Uterus (tissue), 2 donors: ENCODE measurements at regions not wholly inside any gene's neighbourhood (a gene's known extent, or its start where the extent isn't known, plus 50 kb on each side); places are given as distances from the start of the nearest gene placed in this dataset.

Experiments used
- POLR2A ChIP-seq, 2 donors: fragments of 450-650 bp; IDR thresholded peaks; one replicate each; pipeline ENCODE4 v1.6.1; 2016; ENCODE audit warnings: antibody characterized with exemption in 2 of 2, mild to moderate bottlenecking in 1 of 2, moderate library complexity in 1 of 2
- TF ChIP-seq, protein P1 (sequence below), 4 experiments: fragments of 200-600 bp in 2 of 4; fragments of 450-650 bp in 2 of 4; sonication (generic) in 2 of 4; IDR thresholded peaks; one replicate each; pipeline ENCODE4 v1.5.1; 2016 to 2019; ENCODE audit warnings: antibody characterized with exemption in 4 of 4, mild to moderate bottlenecking in 2 of 4, moderate library complexity in 1 of 4

DNA sequence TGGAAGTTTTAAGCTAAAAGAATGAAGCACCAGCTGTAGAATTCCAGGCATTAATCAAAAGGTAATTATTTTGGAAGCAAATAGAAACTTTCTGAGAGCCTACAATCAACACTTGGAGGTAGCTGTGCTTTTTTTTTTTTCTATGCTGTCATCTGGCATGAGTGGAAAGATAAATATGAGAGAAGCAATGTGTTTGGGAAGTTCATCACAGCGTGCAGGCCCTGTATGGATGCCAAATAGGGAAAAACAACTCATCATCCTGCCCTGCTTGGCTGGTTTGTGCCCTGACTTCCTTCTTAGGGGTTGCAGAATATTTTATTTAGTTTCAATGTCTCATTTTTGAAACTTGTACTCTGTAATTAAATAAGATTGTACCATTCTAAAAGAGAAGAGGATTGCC is 437.4 kb downstream of the PIK3C3 start:
- TF ChIP-seq, protein P1, sequence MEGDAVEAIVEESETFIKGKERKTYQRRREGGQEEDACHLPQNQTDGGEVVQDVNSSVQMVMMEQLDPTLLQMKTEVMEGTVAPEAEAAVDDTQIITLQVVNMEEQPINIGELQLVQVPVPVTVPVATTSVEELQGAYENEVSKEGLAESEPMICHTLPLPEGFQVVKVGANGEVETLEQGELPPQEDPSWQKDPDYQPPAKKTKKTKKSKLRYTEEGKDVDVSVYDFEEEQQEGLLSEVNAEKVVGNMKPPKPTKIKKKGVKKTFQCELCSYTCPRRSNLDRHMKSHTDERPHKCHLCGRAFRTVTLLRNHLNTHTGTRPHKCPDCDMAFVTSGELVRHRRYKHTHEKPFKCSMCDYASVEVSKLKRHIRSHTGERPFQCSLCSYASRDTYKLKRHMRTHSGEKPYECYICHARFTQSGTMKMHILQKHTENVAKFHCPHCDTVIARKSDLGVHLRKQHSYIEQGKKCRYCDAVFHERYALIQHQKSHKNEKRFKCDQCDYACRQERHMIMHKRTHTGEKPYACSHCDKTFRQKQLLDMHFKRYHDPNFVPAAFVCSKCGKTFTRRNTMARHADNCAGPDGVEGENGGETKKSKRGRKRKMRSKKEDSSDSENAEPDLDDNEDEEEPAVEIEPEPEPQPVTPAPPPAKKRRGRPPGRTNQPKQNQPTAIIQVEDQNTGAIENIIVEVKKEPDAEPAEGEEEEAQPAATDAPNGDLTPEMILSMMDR (IDR thresholded peaks at IDR 0.05): no peak
- no peak for TF ChIP-seq POLR2A (IDR thresholded peaks at IDR 0.05)
